ENCODE measurements at regions not wholly inside any gene's neighbourhood (a gene's known extent, or its start where the extent isn't known, plus 50 kb on each side); places are given as distances from the start of the nearest gene placed in this dataset.

DNA sequence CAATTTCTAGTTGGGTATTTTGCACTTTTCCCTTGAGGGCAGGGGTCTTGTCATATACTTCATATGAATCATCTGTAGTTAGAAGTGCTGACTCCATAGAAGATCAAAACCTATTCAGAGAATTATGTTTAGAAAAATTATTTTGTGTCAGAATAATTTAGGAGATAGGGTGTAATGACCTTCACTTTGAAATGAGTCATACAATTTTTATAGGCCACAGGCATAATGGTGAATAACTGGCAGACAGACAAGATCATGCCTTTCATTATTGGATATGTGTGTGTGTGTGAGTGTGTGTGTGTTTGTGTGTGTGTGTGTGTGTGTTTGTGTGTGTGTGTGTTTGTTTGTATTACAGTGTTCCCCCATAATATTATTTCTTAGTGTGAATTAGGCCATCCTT, 523.0 kb downstream of the ANKRD7 start:
- H3K36me3 ChIP-seq (ENCODE audit: insufficient read depth, low read length) = no peaks in the 10 kb centered on the region
- Mint-ChIP-seq H3K4me1 (ENCODE audit: low read depth, unreplicated experiment) (no peaks in the 10 kb centered on the region), H3K9me3 (ENCODE audit: unreplicated experiment) (no peaks in the 10 kb centered on the region), H3K27me3 (ENCODE audit: low read depth, unreplicated experiment) (no peaks in the 10 kb centered on the region), H3K4me3 (ENCODE audit: unreplicated experiment) (no peak overlapping the region), H3K27ac (ENCODE audit: unreplicated experiment) (no peak overlapping the region), H3K36me3 (ENCODE audit: low read depth, unreplicated experiment) (no peaks in the 10 kb centered on the region)
- TF ChIP-seq, protein P1, sequence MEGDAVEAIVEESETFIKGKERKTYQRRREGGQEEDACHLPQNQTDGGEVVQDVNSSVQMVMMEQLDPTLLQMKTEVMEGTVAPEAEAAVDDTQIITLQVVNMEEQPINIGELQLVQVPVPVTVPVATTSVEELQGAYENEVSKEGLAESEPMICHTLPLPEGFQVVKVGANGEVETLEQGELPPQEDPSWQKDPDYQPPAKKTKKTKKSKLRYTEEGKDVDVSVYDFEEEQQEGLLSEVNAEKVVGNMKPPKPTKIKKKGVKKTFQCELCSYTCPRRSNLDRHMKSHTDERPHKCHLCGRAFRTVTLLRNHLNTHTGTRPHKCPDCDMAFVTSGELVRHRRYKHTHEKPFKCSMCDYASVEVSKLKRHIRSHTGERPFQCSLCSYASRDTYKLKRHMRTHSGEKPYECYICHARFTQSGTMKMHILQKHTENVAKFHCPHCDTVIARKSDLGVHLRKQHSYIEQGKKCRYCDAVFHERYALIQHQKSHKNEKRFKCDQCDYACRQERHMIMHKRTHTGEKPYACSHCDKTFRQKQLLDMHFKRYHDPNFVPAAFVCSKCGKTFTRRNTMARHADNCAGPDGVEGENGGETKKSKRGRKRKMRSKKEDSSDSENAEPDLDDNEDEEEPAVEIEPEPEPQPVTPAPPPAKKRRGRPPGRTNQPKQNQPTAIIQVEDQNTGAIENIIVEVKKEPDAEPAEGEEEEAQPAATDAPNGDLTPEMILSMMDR (IDR thresholded peaks at IDR 0.05; ENCODE audit: insufficient read depth, low read depth, low read length) = no peak
- TF ChIP-seq EZH2 (IDR thresholded peaks at IDR 0.05; ENCODE audit: insufficient read depth, low read length) = no peak
- no peak overlapping the region for H3K27ac ChIP-seq (ENCODE audit: low read depth, low read length)
- DNase-seq (ENCODE audit: low read depth) (no peak), FAIRE-seq (no peak)
- H3K79me2 ChIP-seq (ENCODE audit: insufficient read depth, low read length) = no peaks in the 10 kb centered on the region
- H2AFZ ChIP-seq (ENCODE audit: low read depth, low read length) = no peak overlapping the region
- no peaks in the 10 kb centered on the region for H3K27me3 ChIP-seq (ENCODE audit: insufficient read depth, low read length)
- no peaks in the 10 kb centered on the region for H3K4me1 ChIP-seq (ENCODE audit: insufficient read depth, low read length)
- H4K20me1 ChIP-seq (ENCODE audit: insufficient read depth, low read length) = no peaks in the 10 kb centered on the region
- no peaks in the 10 kb centered on the region for H3K9me3 ChIP-seq (ENCODE audit: insufficient read depth, low read depth, low read length)
- H3K4me2 ChIP-seq (ENCODE audit: low read length) = no peak overlapping the region
- no peak overlapping the region for H3K4me3 ChIP-seq (ENCODE audit: insufficient read depth, low read depth, low read length)
- H3K9ac ChIP-seq (ENCODE audit: low read length) = no peak overlapping the region

DNA sequence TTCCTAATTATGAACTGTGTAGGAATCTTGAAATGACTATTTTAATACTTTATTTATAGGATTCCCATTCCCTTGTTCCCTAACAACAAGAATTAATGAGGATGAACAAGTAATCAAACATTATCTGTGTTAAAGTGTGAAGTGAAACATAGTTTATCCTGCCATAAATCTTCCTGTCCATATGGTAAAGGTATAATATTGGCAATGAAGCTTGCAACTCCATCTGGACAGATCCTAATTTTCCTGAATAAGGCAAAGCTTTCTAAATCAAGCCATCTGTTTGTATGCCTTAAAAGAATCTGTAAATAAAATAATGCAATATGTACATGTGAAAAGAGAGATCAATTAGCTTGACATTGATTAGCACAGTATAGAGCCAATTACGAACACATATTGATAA, 529.0 kb downstream of the ANKRD7 start:
- Mint-ChIP-seq H3K4me1 (ENCODE audit: low read depth, unreplicated experiment) (no peaks in the 10 kb centered on the region), H3K4me3 (ENCODE audit: unreplicated experiment) (no peak overlapping the region), H3K9me3 (ENCODE audit: unreplicated experiment) (no peaks in the 10 kb centered on the region), H3K36me3 (ENCODE audit: low read depth, unreplicated experiment) (no peaks in the 10 kb centered on the region), H3K27me3 (ENCODE audit: low read depth, unreplicated experiment) (no peaks in the 10 kb centered on the region), H3K27ac (ENCODE audit: unreplicated experiment) (no peak overlapping the region)
- Histone ChIP-seq H3K36me3 (ENCODE audit: insufficient read depth, low read length) (no peaks in the 10 kb centered on the region), H3K4me3 (ENCODE audit: insufficient read depth, low read depth, low read length) (no peak overlapping the region), H3K9ac (ENCODE audit: low read length) (no peak overlapping the region), H2AFZ (ENCODE audit: low read depth, low read length) (no peak overlapping the region), H3K4me2 (ENCODE audit: low read length) (no peak overlapping the region), H3K9me3 (ENCODE audit: insufficient read depth, low read depth, low read length) (no peaks in the 10 kb centered on the region), H4K20me1 (ENCODE audit: insufficient read depth, low read length) (no peaks in the 10 kb centered on the region), H3K4me1 (ENCODE audit: insufficient read depth, low read length) (no peaks in the 10 kb centered on the region), H3K27ac (ENCODE audit: low read depth, low read length) (no peak overlapping the region), H3K79me2 (ENCODE audit: insufficient read depth, low read length) (no peaks in the 10 kb centered on the region), H3K27me3 (ENCODE audit: insufficient read depth, low read length) (no peaks in the 10 kb centered on the region)
- FAIRE-seq (no peak), DNase-seq (ENCODE audit: low read depth) (no peak)
- TF ChIP-seq, protein P1 (IDR thresholded peaks at IDR 0.05; ENCODE audit: insufficient read depth, low read depth, low read length) = no peak
- TF ChIP-seq EZH2 (IDR thresholded peaks at IDR 0.05; ENCODE audit: insufficient read depth, low read length) = no peak

DNA sequence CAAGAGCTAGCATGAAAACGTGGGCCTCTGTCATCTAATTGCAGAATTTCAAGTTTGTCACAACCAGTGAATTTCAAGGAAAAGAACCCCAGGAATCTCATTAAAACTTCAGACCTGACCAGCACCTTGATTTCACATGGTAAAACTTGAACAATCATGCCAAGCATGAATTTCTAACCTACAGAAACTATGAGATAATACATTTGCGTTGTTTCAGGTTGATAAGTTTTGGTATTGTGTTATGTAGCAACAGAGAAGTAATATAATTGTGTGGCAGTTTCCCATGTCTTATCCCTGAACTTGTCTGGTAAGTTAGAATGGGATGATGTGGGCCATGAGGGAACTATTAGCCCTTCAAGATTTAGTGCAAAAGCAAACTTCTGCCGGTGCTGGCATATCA, 530.1 kb downstream of the ANKRD7 start:
- TF ChIP-seq EZH2 (IDR thresholded peaks at IDR 0.05; ENCODE audit: insufficient read depth, low read length) = no peak
- TF ChIP-seq, protein P1 (IDR thresholded peaks at IDR 0.05; ENCODE audit: insufficient read depth, low read depth, low read length) = no peak
- H3K4me3 Mint-ChIP-seq (ENCODE audit: unreplicated experiment) = no peak overlapping the region
- H3K4me1 Mint-ChIP-seq (ENCODE audit: low read depth, unreplicated experiment) = no peaks in the 10 kb centered on the region
- H3K27me3 Mint-ChIP-seq (ENCODE audit: low read depth, unreplicated experiment) = no peaks in the 10 kb centered on the region
- no peaks in the 10 kb centered on the region for H4K20me1 ChIP-seq (ENCODE audit: insufficient read depth, low read length)
- H3K9me3 Mint-ChIP-seq (ENCODE audit: unreplicated experiment) = no peaks in the 10 kb centered on the region
- DNase-seq (ENCODE audit: low read depth) (no peak), FAIRE-seq (no peak)
- H3K27ac Mint-ChIP-seq (ENCODE audit: unreplicated experiment) = no peak overlapping the region
- H3K9ac ChIP-seq (ENCODE audit: low read length) = no peak overlapping the region
- H2AFZ ChIP-seq (ENCODE audit: low read depth, low read length) = no peak overlapping the region
- H3K27me3 ChIP-seq (ENCODE audit: insufficient read depth, low read length) = no peaks in the 10 kb centered on the region
- no peak overlapping the region for H3K4me2 ChIP-seq (ENCODE audit: low read length)
- H3K79me2 ChIP-seq (ENCODE audit: insufficient read depth, low read length) = no peaks in the 10 kb centered on the region
- H3K36me3 ChIP-seq (ENCODE audit: insufficient read depth, low read length) = no peaks in the 10 kb centered on the region
- no peak overlapping the region for H3K27ac ChIP-seq (ENCODE audit: low read depth, low read length)
- no peak overlapping the region for H3K4me3 ChIP-seq (ENCODE audit: insufficient read depth, low read depth, low read length)
- no peaks in the 10 kb centered on the region for H3K9me3 ChIP-seq (ENCODE audit: insufficient read depth, low read depth, low read length)
- no peaks in the 10 kb centered on the region for H3K4me1 ChIP-seq (ENCODE audit: insufficient read depth, low read length)
- H3K36me3 Mint-ChIP-seq (ENCODE audit: low read depth, unreplicated experiment) = no peaks in the 10 kb centered on the region

Data from astrocyte (in vitro differentiated cells and primary cell).